HG03097 (cell line): ENCODE measurements at regions not wholly inside any gene's neighbourhood (a gene's known extent, or its start where the extent isn't known, plus 50 kb on each side); places are given as distances from the start of the nearest gene placed in this dataset.

ENCODE experiments used
- ATAC-seq: cut with Tn5 transposase; IDR thresholded peaks from one replicate; pipeline ENCODE4 v1.9.1; 2021; ENCODE audit not compliant: unreplicated experiment, low FRiP score

- ATAC-seq: no peak
Observed at GRCh38 chr10:128687927-128688549, 561.8 kb upstream of the MKI67 start.

- no peak for ATAC-seq
Observed at GRCh38 chr10:128689667-128690066, 563.4 kb upstream of the MKI67 start.

- ATAC-seq: no peak
Observed at GRCh38 chr10:128693493-128694131, 567.4 kb upstream of the MKI67 start.

GRCh38 chr10:128694168-128694850, 568.1 kb upstream of the MKI67 start:
- ATAC-seq: no peak

- no peak for ATAC-seq
Observed at GRCh38 chr10:128694851-128695725, 568.9 kb upstream of the MKI67 start.

- no peak for ATAC-seq
Observed at GRCh38 chr10:128695931-128696330, 569.7 kb upstream of the MKI67 start.

GRCh38 chr10:128697437-128697836, 571.2 kb upstream of the MKI67 start:
- no peak for ATAC-seq

- no peak for ATAC-seq
Observed at GRCh38 chr10:128701381-128701780, 575.2 kb upstream of the MKI67 start.

- no peak for ATAC-seq
Observed at GRCh38 chr10:128701837-128702236, 575.6 kb upstream of the MKI67 start.

GRCh38 chr10:128704716-128705115, 578.5 kb upstream of the MKI67 start:
- ATAC-seq: no peak

GRCh38 chr10:128708182-128708581, 582.0 kb upstream of the MKI67 start:
- ATAC-seq: no peak

- no peak for ATAC-seq
Observed at GRCh38 chr10:128709686-128710085, 583.5 kb upstream of the MKI67 start.

- no peak for ATAC-seq
Observed at GRCh38 chr10:128710098-128710797, 584.0 kb upstream of the MKI67 start.

GRCh38 chr10:128710798-128711183, 584.6 kb upstream of the MKI67 start:
- no peak for ATAC-seq

- ATAC-seq: no peak
Observed at GRCh38 chr10:128711806-128712205, 585.6 kb upstream of the MKI67 start.

- no peak for ATAC-seq
Observed at GRCh38 chr10:128712661-128713400, 586.6 kb upstream of the MKI67 start.

GRCh38 chr10:128713471-128713870, 587.2 kb upstream of the MKI67 start:
- ATAC-seq: no peak

GRCh38 chr10:128713874-128714570, 587.8 kb upstream of the MKI67 start:
- no peak for ATAC-seq
